Rectal smooth muscle tissue (tissue), 1 donor: ENCODE measurements at regions not wholly inside any gene's neighbourhood (a gene's known extent, or its start where the extent isn't known, plus 50 kb on each side); places are given as distances from the start of the nearest gene placed in this dataset.

Source experiments
- H3K27ac ChIP-seq: one replicate; pipeline ENCODE4 v1.7.0; 2013; ENCODE audit warnings: low read depth, low read length, inconsistent platforms
- H3K27me3 ChIP-seq: one replicate; pipeline ENCODE4 v1.7.0; 2013; ENCODE audit warnings: low read length; ENCODE audit not compliant: control insufficient read depth, insufficient read depth
- H3K36me3 ChIP-seq: one replicate; pipeline ENCODE4 v1.7.0; 2013; ENCODE audit warnings: low read length; ENCODE audit not compliant: control insufficient read depth, insufficient read depth
- H3K4me1 ChIP-seq: one replicate; pipeline ENCODE4 v1.7.0; 2013; ENCODE audit warnings: low read length; ENCODE audit not compliant: control insufficient read depth, insufficient read depth
- H3K4me3 ChIP-seq: one replicate; pipeline ENCODE4 v1.7.0; 2013; ENCODE audit warnings: low read length
- H3K9ac ChIP-seq: one replicate; pipeline ENCODE4 v1.7.0; 2013; ENCODE audit warnings: low read length

DNA sequence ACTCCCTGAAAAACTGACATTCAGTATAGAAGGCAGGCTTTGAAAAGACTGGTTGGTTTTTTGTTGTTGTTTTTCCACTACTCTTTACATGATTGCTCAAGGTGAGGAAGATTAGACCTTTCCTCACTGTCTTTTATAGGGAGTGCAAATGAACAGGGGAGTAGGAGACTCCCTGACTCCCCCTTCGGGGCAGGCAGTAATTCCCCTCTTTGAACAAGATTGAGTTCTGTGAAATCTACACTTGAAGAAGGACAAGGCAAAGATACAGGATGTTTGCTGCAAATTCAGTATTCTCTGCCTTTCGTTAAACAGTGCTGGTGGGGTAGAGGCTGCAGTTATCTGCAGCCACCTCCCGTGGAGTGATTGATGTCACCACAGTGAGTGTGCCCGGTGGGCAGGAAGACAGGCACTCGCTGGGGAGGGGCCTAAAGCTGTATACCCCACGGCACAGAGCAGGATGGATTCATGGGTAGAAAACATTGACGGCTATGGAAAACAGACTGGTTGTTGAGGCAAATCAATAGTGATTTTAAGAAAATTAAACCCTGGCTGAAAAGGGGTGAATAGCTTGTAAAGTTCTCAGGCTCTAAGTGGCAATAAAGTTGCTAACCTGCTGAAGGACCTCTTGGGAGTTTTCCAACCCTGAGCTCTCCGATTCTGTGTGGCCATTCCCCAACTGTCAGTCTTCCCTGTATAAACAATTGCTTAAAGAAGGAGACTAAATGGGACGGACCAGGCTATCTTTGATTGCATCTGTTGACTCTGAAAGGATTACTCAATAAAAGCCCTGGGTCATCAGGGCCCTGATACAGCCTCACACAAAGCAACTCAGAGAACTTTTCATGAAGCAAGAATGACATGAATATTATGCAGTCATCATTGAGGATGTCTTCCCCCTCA, 308.3 kb downstream of the TBC1D4 start:
- Histone ChIP-seq H3K9ac (no peak overlapping the region), H3K4me3 (no peak overlapping the region), H3K36me3 (no peaks in the 10 kb centered on the region), H3K4me1 (no peaks in the 10 kb centered on the region), H3K27ac (no peak overlapping the region), H3K27me3 (no peaks in the 10 kb centered on the region)

DNA sequence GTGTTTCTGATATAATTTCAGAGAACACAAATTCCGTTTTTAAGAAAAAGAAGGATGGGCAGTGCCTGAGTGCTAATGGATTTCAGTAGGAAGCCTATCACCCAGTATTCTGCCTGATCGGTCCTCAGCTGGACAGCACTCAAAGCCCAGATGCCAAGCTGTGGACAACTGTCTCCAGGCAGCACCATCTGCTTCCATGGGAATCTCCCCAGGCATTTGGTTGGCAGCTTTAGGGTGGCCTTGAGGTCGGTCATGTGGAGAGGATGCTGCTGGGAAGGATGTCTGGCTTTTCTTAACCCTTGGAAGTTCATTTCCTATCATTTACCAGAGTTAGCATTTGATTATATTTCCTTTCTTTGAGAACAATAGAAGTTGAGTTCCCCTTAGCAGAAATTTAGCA, 311.7 kb downstream of the TBC1D4 start:
- Histone ChIP-seq H3K9ac (no peak overlapping the region), H3K27ac (no peak overlapping the region), H3K27me3 (no peaks in the 10 kb centered on the region), H3K36me3 (no peaks in the 10 kb centered on the region), H3K4me1 (no peaks in the 10 kb centered on the region), H3K4me3 (no peak overlapping the region)

DNA sequence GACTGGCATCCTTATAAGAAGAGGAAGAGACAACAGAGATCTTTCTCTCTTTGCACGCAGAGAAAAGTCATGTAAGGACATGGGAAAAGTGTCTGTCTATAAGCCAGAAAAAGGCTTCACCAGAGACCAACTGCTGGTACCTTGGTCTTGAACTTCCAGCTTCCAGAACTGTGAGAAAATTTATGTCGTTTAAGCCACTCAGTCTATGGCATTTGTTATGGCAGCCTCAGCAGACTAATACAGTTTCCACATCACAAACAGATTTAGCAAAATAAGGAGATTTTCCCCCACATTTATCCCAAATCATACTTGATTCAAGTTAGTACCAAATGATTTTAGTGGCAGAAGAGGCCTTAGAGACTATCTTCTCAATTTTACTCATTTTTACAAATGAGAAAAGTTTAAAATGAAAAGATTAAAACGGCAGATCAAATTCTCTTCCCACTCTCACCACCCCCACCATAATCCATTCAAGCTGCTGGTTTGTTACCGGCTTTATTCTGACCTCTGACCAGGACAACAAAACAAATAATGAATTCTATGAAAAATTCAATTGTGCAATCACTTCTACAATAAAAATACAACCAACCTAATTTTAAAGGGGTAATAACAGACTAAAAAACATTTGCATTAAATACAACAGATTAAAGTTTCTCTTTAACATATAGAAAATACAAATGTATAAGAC, 316.3 kb downstream of the TBC1D4 start:
- H3K27me3 ChIP-seq: no peaks in the 10 kb centered on the region
- no peaks in the 10 kb centered on the region for H3K4me1 ChIP-seq
- H3K9ac ChIP-seq: no peak overlapping the region
- no peak overlapping the region for H3K27ac ChIP-seq
- H3K36me3 ChIP-seq: no peaks in the 10 kb centered on the region
- no peak overlapping the region for H3K4me3 ChIP-seq

DNA sequence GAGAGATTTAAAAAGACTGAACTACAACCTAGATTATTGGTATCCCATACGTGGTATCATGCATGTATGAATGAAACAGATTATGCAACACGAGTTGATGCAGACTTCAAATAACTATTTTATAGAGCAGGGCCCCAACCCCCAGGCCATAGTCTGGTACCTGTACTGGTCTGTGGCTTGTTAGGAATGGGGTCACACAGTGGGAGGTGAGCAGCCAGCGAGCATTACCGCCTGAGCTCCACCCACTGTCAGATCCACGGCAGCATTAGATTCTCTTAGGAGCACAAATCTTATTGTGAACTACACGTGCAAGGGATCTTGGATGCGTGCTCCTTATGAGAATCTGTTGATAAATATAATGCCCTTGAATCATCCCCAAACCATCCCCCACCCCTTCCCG, 320.2 kb downstream of the TBC1D4 start:
- H3K27ac ChIP-seq: no peak overlapping the region
- no peaks in the 10 kb centered on the region for H3K36me3 ChIP-seq
- H3K4me3 ChIP-seq: no peak overlapping the region
- H3K27me3 ChIP-seq: no peaks in the 10 kb centered on the region
- no peak overlapping the region for H3K9ac ChIP-seq
- no peaks in the 10 kb centered on the region for H3K4me1 ChIP-seq

DNA sequence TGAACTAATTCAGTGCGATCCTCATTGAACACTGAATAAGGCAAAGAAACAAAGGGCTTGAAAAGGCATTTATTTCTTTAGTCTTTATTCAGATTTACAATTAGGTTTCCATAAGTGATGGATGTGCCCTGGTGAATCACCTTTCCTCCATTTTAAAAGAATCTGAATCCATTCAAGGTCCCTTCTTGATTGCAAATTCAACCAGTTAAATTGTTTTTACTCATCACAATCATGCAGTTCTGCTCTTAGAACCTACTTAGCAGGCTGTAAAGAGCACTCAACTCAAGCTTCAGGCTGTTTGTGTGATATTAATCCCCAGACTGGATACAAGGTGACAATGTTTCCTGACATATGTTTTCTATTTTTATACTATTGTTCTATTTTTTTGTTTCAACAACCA, 321.0 kb downstream of the TBC1D4 start:
- H3K27me3 ChIP-seq: no peaks in the 10 kb centered on the region
- no peak overlapping the region for H3K4me3 ChIP-seq
- H3K4me1 ChIP-seq: no peaks in the 10 kb centered on the region
- H3K36me3 ChIP-seq: no peaks in the 10 kb centered on the region
- no peak overlapping the region for H3K9ac ChIP-seq
- H3K27ac ChIP-seq: no peak overlapping the region

DNA sequence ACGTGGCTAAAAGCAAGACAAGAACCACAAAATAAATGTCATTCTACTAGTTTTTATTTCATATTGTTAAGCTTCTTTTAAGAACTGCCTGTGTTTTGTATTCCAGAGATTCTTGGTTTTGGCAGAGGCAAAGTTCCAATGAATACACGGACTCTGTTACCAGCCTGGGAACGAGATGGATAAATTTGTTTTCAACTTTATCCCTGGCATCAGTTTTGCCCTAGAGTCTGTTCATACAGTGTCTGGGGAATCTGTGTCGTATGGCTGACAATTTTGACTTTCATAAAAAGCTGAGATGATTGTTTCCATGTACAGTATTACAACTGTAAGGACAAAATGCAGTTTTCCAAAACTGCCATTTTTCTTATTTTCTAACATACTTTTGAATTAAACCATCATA, 327.6 kb downstream of the TBC1D4 start:
- no peak overlapping the region for H3K9ac ChIP-seq
- H3K27ac ChIP-seq: no peak overlapping the region
- H3K27me3 ChIP-seq: no peaks in the 10 kb centered on the region
- no peak overlapping the region for H3K4me3 ChIP-seq
- H3K4me1 ChIP-seq: no peaks in the 10 kb centered on the region
- no peaks in the 10 kb centered on the region for H3K36me3 ChIP-seq

- Histone ChIP-seq H3K27me3 (no peaks in the 10 kb centered on the region), H3K4me3 (no peak overlapping the region), H3K27ac (no peak overlapping the region), H3K36me3 (no peaks in the 10 kb centered on the region), H3K9ac (no peak overlapping the region), H3K4me1 (no peaks in the 10 kb centered on the region)
Measured at GRCh38 chr13:75153834-75154233, 328.1 kb downstream of the TBC1D4 start.

GRCh38 chr13:75153386-75153785, 328.6 kb downstream of the TBC1D4 start:
- no peaks in the 10 kb centered on the region for H3K36me3 ChIP-seq
- H3K4me3 ChIP-seq: no peak overlapping the region
- no peak overlapping the region for H3K27ac ChIP-seq
- no peak overlapping the region for H3K9ac ChIP-seq
- no peaks in the 10 kb centered on the region for H3K27me3 ChIP-seq
- no peaks in the 10 kb centered on the region for H3K4me1 ChIP-seq

DNA sequence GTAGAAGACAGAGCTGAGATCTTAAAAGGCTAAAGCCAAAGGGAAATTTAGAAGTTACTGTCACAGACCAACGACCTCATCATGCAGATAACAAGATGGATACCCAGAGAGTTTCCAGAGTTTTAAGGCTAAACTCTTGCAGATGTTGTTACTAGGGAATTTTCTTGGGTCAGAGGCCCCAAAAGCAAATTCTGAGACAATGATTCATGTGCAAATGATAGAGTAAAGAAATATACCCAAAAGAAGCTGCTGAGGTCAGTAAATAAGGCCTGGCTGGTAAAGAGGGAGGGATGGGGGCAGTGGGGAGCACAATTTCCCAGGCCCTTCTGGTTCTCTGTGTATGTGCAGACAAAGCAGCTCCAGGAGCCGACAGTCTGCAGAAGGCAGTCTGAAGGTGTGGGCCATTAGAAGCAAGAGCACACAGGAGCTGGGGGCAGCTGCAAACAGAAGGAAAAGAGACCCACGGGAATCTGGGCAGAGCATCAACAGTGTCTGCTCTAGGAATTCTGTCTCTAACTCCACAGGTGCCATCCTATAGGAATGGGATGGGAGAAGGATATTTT, 330.8 kb downstream of the TBC1D4 start:
- Histone ChIP-seq H3K27me3 (no peaks in the 10 kb centered on the region), H3K4me3 (no peak overlapping the region), H3K4me1 (no peaks in the 10 kb centered on the region), H3K9ac (no peak overlapping the region), H3K36me3 (no peaks in the 10 kb centered on the region), H3K27ac (no peak overlapping the region)

- Histone ChIP-seq H3K9ac (no peak overlapping the region), H3K27ac (no peak overlapping the region), H3K4me3 (no peak overlapping the region), H3K4me1 (no peaks in the 10 kb centered on the region), H3K36me3 (no peaks in the 10 kb centered on the region), H3K27me3 (no peaks in the 10 kb centered on the region)
Measured at GRCh38 chr13:75149776-75150175, 332.2 kb downstream of the TBC1D4 start.

DNA sequence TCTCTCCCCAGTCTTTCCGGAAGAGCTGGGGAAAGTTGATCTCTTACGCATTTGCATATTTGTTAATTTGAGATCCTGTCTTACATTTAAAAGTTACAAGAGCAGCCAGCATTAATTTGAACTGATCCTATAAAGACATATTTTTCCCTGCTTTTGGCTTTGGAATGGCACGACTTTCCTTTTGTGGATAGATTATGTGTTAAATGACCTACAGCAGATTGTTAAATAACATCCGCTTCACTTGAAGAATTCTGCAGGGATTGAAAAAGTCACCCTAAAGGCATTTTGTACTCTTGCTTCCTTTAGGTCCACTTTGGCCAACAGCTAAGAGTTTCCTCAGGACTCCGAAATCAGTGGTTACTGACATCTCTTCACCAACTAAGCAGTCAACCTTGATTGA, 334.0 kb downstream of the TBC1D4 start:
- no peaks in the 10 kb centered on the region for H3K4me1 ChIP-seq
- no peaks in the 10 kb centered on the region for H3K27me3 ChIP-seq
- no peak overlapping the region for H3K4me3 ChIP-seq
- H3K36me3 ChIP-seq: no peaks in the 10 kb centered on the region
- no peak overlapping the region for H3K9ac ChIP-seq
- H3K27ac ChIP-seq: no peak overlapping the region

DNA sequence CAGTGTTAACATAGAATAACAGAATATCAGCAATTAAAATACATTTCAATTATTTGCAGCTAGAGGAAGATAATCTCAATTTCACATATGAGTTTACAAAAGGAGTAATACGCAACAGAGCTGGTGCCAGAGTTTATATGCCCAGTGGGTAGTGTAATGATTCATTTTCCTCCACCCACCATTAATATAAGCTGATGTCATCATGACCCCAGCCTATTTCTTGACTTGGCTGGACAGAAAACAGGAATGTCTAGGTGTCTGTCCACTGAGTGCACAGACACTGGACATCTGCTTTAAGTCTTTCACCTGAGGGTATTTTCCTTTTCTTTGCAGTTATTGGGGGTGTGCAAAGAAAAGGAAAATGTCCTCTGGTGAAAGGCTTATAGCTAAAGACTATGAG, 335.5 kb downstream of the TBC1D4 start:
- Histone ChIP-seq H3K27me3 (no peaks in the 10 kb centered on the region), H3K4me1 (no peaks in the 10 kb centered on the region), H3K27ac (no peak overlapping the region), H3K9ac (no peak overlapping the region), H3K4me3 (no peak overlapping the region), H3K36me3 (no peaks in the 10 kb centered on the region)
